Hepatocyte (in vitro differentiated cells): ENCODE measurements at regions not wholly inside any gene's neighbourhood (a gene's known extent, or its start where the extent isn't known, plus 50 kb on each side); places are given as distances from the start of the nearest gene placed in this dataset.

ENCODE experiments used
- DNase-seq: peaks from one replicate; pipeline ENCODE4 v3.0.0-alpha.2; 2016; ENCODE audit warnings: low spot score
- H2AFZ ChIP-seq: fragments of 200-600 bp; sonication (generic); 2 replicates; pipeline ENCODE4 v1.6.0; 2016; ENCODE audit warnings: antibody characterized with exemption, mild to moderate bottlenecking
- H3K27ac ChIP-seq: fragments of 200-600 bp; sonication (generic); 2 replicates; pipeline ENCODE4 v1.5.1; 2016; ENCODE audit warnings: mild to moderate bottlenecking
- H3K27me3 ChIP-seq: fragments of 200-600 bp; sonication (generic); 2 replicates; pipeline ENCODE4 v1.6.1; 2016
- H3K36me3 ChIP-seq: fragments of 200-600 bp; sonication (generic); replicated peaks from 2 replicates; pipeline ENCODE4 v1.5.1; 2016; ENCODE audit warnings: low read depth; ENCODE audit not compliant: insufficient read depth
- H3K4me1 ChIP-seq: fragments of 200-600 bp; sonication (generic); 2 replicates; pipeline ENCODE4 v1.5.1; 2016; ENCODE audit warnings: mild to moderate bottlenecking, moderate library complexity; ENCODE audit not compliant: insufficient read depth
- H3K4me2 ChIP-seq: fragments of 200-600 bp; sonication (generic); 2 replicates; pipeline ENCODE4 v1.6.0; 2016
- H3K4me3 ChIP-seq: fragments of 200-600 bp; sonication (generic); 2 replicates; pipeline ENCODE4 v1.5.1; 2016; ENCODE audit warnings: mild to moderate bottlenecking
- H3K79me2 ChIP-seq: fragments of 200-600 bp; sonication (generic); 2 replicates; pipeline ENCODE4 v1.6.0; 2017; ENCODE audit warnings: mild to moderate bottlenecking
- H3K9me2 ChIP-seq: fragments of 200-600 bp; sonication (generic); replicated peaks from 2 replicates; pipeline ENCODE4 v1.6.0; 2017; ENCODE audit warnings: mild to moderate bottlenecking; ENCODE audit not compliant: insufficient read depth
- H3K9me3 ChIP-seq: fragments of 200-600 bp; sonication (generic); 2 replicates; pipeline ENCODE4 v1.5.1; 2016; ENCODE audit warnings: low read depth, mild to moderate bottlenecking
- H4K20me1 ChIP-seq: fragments of 200-600 bp; sonication (generic); 2 replicates; pipeline ENCODE4 v1.6.0; 2016; ENCODE audit warnings: mild to moderate bottlenecking; ENCODE audit not compliant: insufficient read depth, poor library complexity, severe bottlenecking
- CTCF ChIP-seq: fragments of 200-600 bp; sonication (generic); IDR thresholded peaks from 2 replicates; pipeline ENCODE4 v1.5.1; 2016; ENCODE audit warnings: antibody characterized with exemption, mild to moderate bottlenecking; ENCODE audit not compliant: poor library complexity
- EZH2 ChIP-seq: fragments of 200-600 bp; sonication (generic); IDR thresholded peaks from 2 replicates; pipeline ENCODE4 v1.6.1; 2016; ENCODE audit warnings: antibody characterized with exemption, mild to moderate bottlenecking, borderline replicate concordance
- EZH2phosphoT487 ChIP-seq: fragments of 200-600 bp; sonication (generic); IDR thresholded peaks from one replicate; pipeline ENCODE4 v1.6.1; 2018; ENCODE audit warnings: antibody characterized with exemption, mild to moderate bottlenecking, low read depth, moderate library complexity; ENCODE audit not compliant: unreplicated experiment, severe bottlenecking
- WGBS: methylation state at CpG from one replicate; pipeline ENCODE4 v1.1.6; 2016; ENCODE audit warnings: low lambda C conversion rate; ENCODE audit errors: missing lambda C conversion rate; 5-methylcytosine and 5-hydroxymethylcytosine counted together

- H2AFZ ChIP-seq = no peak overlapping the region
- no peaks in the 10 kb centered on the region for H3K9me3 ChIP-seq
- WGBS = 93% methylated on average over 18 of the region's 18 CpGs
- H3K4me2 ChIP-seq = no peak overlapping the region
- H3K27ac ChIP-seq = no peak overlapping the region
- H3K27me3 ChIP-seq = no peaks in the 10 kb centered on the region
- H4K20me1 ChIP-seq = no peaks in the 10 kb centered on the region
- no peaks in the 10 kb centered on the region for H3K79me2 ChIP-seq
- no peaks in the 10 kb centered on the region for H3K4me1 ChIP-seq
- H3K36me3 ChIP-seq = no peaks in the 10 kb centered on the region
- DNase-seq = no peak
- TF ChIP-seq CTCF = no peak
- no peak for TF ChIP-seq EZH2
- no peak for TF ChIP-seq EZH2phosphoT487
- H3K9me2 ChIP-seq = no peaks in the 10 kb centered on the region
- no peak overlapping the region for H3K4me3 ChIP-seq
Observed at GRCh38 chr6:167588920-167589614, 237.6 kb upstream of the AFDN start.

DNA sequence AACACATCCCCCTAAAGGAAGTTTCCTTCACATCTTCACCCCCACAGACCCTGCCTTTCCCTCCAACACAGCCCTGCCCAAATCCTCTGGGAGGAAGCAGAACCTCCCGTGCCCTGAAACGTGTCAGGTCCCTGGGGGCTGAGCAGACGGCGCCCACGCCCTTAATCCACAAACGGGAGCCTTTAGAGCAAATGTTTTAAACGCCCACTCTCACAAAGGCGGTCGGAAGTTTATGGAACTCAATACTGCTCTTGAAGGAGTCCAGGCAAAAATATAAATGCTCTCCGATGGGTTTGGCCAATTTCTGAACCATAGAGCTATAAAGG, 237.1 kb upstream of the AFDN start:
- no peaks in the 10 kb centered on the region for H3K9me2 ChIP-seq
- no peak overlapping the region for H3K4me2 ChIP-seq
- no peak overlapping the region for H2AFZ ChIP-seq
- H3K9me3 ChIP-seq = no peaks in the 10 kb centered on the region
- no peaks in the 10 kb centered on the region for H3K36me3 ChIP-seq
- no peak overlapping the region for H3K4me3 ChIP-seq
- no peaks in the 10 kb centered on the region for H3K27me3 ChIP-seq
- no peak overlapping the region for H3K27ac ChIP-seq
- DNase-seq = no peak
- no peaks in the 10 kb centered on the region for H3K4me1 ChIP-seq
- TF ChIP-seq CTCF (no peak), EZH2phosphoT487 (no peak), EZH2 (no peak)
- no peaks in the 10 kb centered on the region for H4K20me1 ChIP-seq
- no peaks in the 10 kb centered on the region for H3K79me2 ChIP-seq
- WGBS = 89% methylated on average over 10 of the region's 10 CpGs

GRCh38 chr6:167590193-167590592, 236.5 kb upstream of the AFDN start:
- WGBS = 100% methylated on average over 3 of the region's 3 CpGs
- H3K27me3 ChIP-seq = no peaks in the 10 kb centered on the region
- H3K4me1 ChIP-seq = no peaks in the 10 kb centered on the region
- H3K4me2 ChIP-seq = no peak overlapping the region
- no peaks in the 10 kb centered on the region for H3K36me3 ChIP-seq
- H3K79me2 ChIP-seq = no peaks in the 10 kb centered on the region
- no peak overlapping the region for H3K4me3 ChIP-seq
- no peaks in the 10 kb centered on the region for H4K20me1 ChIP-seq
- no peak overlapping the region for H2AFZ ChIP-seq
- H3K9me3 ChIP-seq = no peaks in the 10 kb centered on the region
- no peak overlapping the region for H3K27ac ChIP-seq
- DNase-seq = no peak
- no peak for TF ChIP-seq CTCF
- TF ChIP-seq EZH2 = no peak
- no peak for TF ChIP-seq EZH2phosphoT487
- no peaks in the 10 kb centered on the region for H3K9me2 ChIP-seq
